HepG2 (cell line): ENCODE measurements at regions not wholly inside any gene's neighbourhood (a gene's known extent, or its start where the extent isn't known, plus 50 kb on each side); places are given as distances from the start of the nearest gene placed in this dataset.

Experiments
- AHR ChIP-seq: IDR thresholded peaks from 2 replicates; pipeline ENCODE4 v1.6.1; 2018; ENCODE audit warnings: missing genetic modification reagents, missing compliant biosample characterization
- TEAD2 ChIP-seq: sonication (generic); formaldehyde crosslinking; IDR thresholded peaks from 2 replicates; pipeline ENCODE4 v1.9.0; 2021; ENCODE audit warnings: missing genetic modification reagents
- TF ChIP-seq, protein P1 (sequence below): sonication (generic); formaldehyde crosslinking; IDR thresholded peaks from 2 replicates; pipeline ENCODE4 v1.4.0; 2020; ENCODE audit warnings: mild to moderate bottlenecking, missing genetic modification reagents

DNA sequence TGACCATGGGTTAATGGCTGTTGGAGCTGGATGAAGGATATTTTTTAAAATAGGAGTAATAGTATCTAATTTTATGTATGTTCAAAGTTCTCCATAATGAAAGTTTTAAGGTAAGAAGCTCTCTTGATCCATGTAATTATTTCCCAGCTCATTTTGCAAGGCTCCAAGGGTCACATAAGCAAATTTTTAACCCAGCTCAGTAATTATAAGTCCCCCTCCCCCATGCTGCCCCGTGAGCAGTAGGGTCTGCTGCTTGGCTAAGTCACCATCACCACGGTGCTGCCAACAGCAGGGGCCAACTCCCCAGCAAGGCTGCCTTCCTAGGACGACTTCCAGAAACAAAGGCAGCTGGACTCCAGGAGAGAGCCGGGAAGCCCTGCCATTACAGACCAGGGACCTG lies 340.0 kb downstream of the FBXW7 start:
- TF ChIP-seq, protein P1, sequence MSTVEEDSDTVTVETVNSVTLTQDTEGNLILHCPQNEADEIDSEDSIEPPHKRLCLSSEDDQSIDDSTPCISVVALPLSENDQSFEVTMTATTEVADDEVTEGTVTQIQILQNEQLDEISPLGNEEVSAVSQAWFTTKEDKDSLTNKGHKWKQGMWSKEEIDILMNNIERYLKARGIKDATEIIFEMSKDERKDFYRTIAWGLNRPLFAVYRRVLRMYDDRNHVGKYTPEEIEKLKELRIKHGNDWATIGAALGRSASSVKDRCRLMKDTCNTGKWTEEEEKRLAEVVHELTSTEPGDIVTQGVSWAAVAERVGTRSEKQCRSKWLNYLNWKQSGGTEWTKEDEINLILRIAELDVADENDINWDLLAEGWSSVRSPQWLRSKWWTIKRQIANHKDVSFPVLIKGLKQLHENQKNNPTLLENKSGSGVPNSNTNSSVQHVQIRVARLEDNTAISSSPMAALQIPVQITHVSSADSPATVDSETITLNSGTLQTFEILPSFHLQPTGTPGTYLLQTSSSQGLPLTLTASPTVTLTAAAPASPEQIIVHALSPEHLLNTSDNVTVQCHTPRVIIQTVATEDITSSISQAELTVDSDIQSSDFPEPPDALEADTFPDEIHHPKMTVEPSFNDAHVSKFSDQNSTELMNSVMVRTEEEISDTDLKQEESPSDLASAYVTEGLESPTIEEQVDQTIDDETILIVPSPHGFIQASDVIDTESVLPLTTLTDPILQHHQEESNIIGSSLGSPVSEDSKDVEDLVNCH (CRISPR knock-in tag), result no peak
- TF ChIP-seq TEAD2 (CRISPR knock-in tag) (no peak), AHR (CRISPR knock-in tag) (no peak)
